ENCODE measurements at regions not wholly inside any gene's neighbourhood (a gene's known extent, or its start where the extent isn't known, plus 50 kb on each side); places are given as distances from the start of the nearest gene placed in this dataset.

GRCh38 chr21:25115021-25115420 is 492.3 kb downstream of the MRPL39 start:
- no peak overlapping the region for H2BK5ac ChIP-seq (ENCODE audit: low read depth, low read length, poor library complexity)
- no peak overlapping the region for H2BK120ac ChIP-seq (ENCODE audit: insufficient read depth, low read length, poor library complexity)
- H3K4ac ChIP-seq (ENCODE audit: low read depth, low read length) = no peak overlapping the region
- H2AK5ac ChIP-seq (ENCODE audit: low read length) = no peak overlapping the region
- no CpG with 5 or more reads among the region's 1 CpG for WGBS (ENCODE audit: extremely low coverage, insufficient coverage, insufficient read length)
- no peak overlapping the region for H2BK12ac ChIP-seq (ENCODE audit: low read length)
- H4K8ac ChIP-seq (ENCODE audit: low read depth, low read length) = no peak overlapping the region
- H2AFZ ChIP-seq (ENCODE audit: insufficient read depth, low read length, poor library complexity) = no peak overlapping the region
- H3K79me1 ChIP-seq (ENCODE audit: low read length) = no peaks in the 10 kb centered on the region
- H3K79me2 ChIP-seq (ENCODE audit: control insufficient read depth, insufficient read depth, low read length, poor library complexity) = no peaks in the 10 kb centered on the region
- no peaks in the 10 kb centered on the region for H3K9me3 ChIP-seq (ENCODE audit: insufficient read depth, low read depth, low read length)
- H3K14ac ChIP-seq (ENCODE audit: low read length) = no peak overlapping the region
- H3K4me2 ChIP-seq (ENCODE audit: low read length) = no peak overlapping the region
- H3K23ac ChIP-seq (ENCODE audit: low read length) = no peak overlapping the region
- H3K36me3 ChIP-seq (ENCODE audit: control insufficient read depth in 1 of 2, insufficient read depth in 2 of 2, low read length in 2 of 2) = no peaks in the 10 kb centered on the region
- H4K91ac ChIP-seq (ENCODE audit: low read depth, low read length) = no peak overlapping the region
- H3K4me1 ChIP-seq (ENCODE audit: control insufficient read depth in 1 of 2, insufficient read depth in 2 of 2, low read length in 2 of 2) = no peaks in the 10 kb centered on the region
- no peak overlapping the region for H4K12ac ChIP-seq (ENCODE audit: low read depth, low read length)
- H3K27me3 ChIP-seq (ENCODE audit: insufficient read depth, low read length) = no peaks in the 10 kb centered on the region
- H3K4me3 ChIP-seq (ENCODE audit: low read depth, low read length) = no peak overlapping the region
- DNase-seq = peak in 1 of 2 donors; percentile 0
- H3K9ac ChIP-seq (ENCODE audit: low read length) = no peak overlapping the region
- H3K27ac ChIP-seq (ENCODE audit: low read depth, low read length) = no peak overlapping the region
- no peak overlapping the region for H3K18ac ChIP-seq (ENCODE audit: low read length)

GRCh38 chr21:25107708-25108107 is 499.6 kb downstream of the MRPL39 start:
- no peak overlapping the region for H3K23ac ChIP-seq (ENCODE audit: low read length)
- H3K4ac ChIP-seq (ENCODE audit: low read depth, low read length) = no peak overlapping the region
- no peak overlapping the region for H2BK12ac ChIP-seq (ENCODE audit: low read length)
- H2BK5ac ChIP-seq (ENCODE audit: low read depth, low read length, poor library complexity) = no peak overlapping the region
- H3K27ac ChIP-seq (ENCODE audit: low read depth, low read length) = no peak overlapping the region
- no peaks in the 10 kb centered on the region for H3K27me3 ChIP-seq (ENCODE audit: insufficient read depth, low read length)
- H3K18ac ChIP-seq (ENCODE audit: low read length) = no peak overlapping the region
- no CpG with 5 or more reads among the region's 3 CpGs for WGBS (ENCODE audit: extremely low coverage, insufficient coverage, insufficient read length)
- H2BK120ac ChIP-seq (ENCODE audit: insufficient read depth, low read length, poor library complexity) = no peak overlapping the region
- H3K4me2 ChIP-seq (ENCODE audit: low read length) = no peak overlapping the region
- H3K36me3 ChIP-seq (ENCODE audit: control insufficient read depth in 1 of 2, insufficient read depth in 2 of 2, low read length in 2 of 2) = no peaks in the 10 kb centered on the region
- H3K14ac ChIP-seq (ENCODE audit: low read length) = no peak overlapping the region
- no peaks in the 10 kb centered on the region for H3K79me1 ChIP-seq (ENCODE audit: low read length)
- no peak overlapping the region for H3K9ac ChIP-seq (ENCODE audit: low read length)
- no peaks in the 10 kb centered on the region for H3K79me2 ChIP-seq (ENCODE audit: control insufficient read depth, insufficient read depth, low read length, poor library complexity)
- H2AK5ac ChIP-seq (ENCODE audit: low read length) = no peak overlapping the region
- H3K9me3 ChIP-seq (ENCODE audit: insufficient read depth, low read depth, low read length) = no peaks in the 10 kb centered on the region
- H2AFZ ChIP-seq (ENCODE audit: insufficient read depth, low read length, poor library complexity) = no peak overlapping the region
- peaks cover 0 to 2% of the 10 kb centered on the region in 2 experiments for H3K4me1 ChIP-seq (ENCODE audit: control insufficient read depth in 1 of 2, insufficient read depth in 2 of 2, low read length in 2 of 2)
- H4K8ac ChIP-seq (ENCODE audit: low read depth, low read length) = no peak overlapping the region
- H3K4me3 ChIP-seq (ENCODE audit: low read depth, low read length) = no peak overlapping the region
- H4K12ac ChIP-seq (ENCODE audit: low read depth, low read length) = no peak overlapping the region
- no peak overlapping the region for H4K91ac ChIP-seq (ENCODE audit: low read depth, low read length)
- DNase-seq = no peak

- Histone ChIP-seq H2AK5ac (ENCODE audit: low read length) (no peak overlapping the region), H3K23ac (ENCODE audit: low read length) (no peak overlapping the region), H3K36me3 (ENCODE audit: control insufficient read depth in 1 of 2, insufficient read depth in 2 of 2, low read length in 2 of 2) (no peaks in the 10 kb centered on the region), H2BK12ac (ENCODE audit: low read length) (no peak overlapping the region), H3K27me3 (ENCODE audit: insufficient read depth, low read length) (no peaks in the 10 kb centered on the region), H2BK120ac (ENCODE audit: insufficient read depth, low read length, poor library complexity) (no peak overlapping the region), H2AFZ (ENCODE audit: insufficient read depth, low read length, poor library complexity) (no peak overlapping the region), H3K79me2 (ENCODE audit: control insufficient read depth, insufficient read depth, low read length, poor library complexity) (no peaks in the 10 kb centered on the region), H3K4ac (ENCODE audit: low read depth, low read length) (no peak overlapping the region), H4K91ac (ENCODE audit: low read depth, low read length) (no peak overlapping the region), H3K79me1 (ENCODE audit: low read length) (no peaks in the 10 kb centered on the region), H3K14ac (ENCODE audit: low read length) (no peak overlapping the region), H3K4me3 (ENCODE audit: low read depth, low read length) (no peak overlapping the region), H3K4me2 (ENCODE audit: low read length) (no peak overlapping the region), H2BK5ac (ENCODE audit: low read depth, low read length, poor library complexity) (no peak overlapping the region), H3K27ac (ENCODE audit: low read depth, low read length) (no peak overlapping the region), H3K9ac (ENCODE audit: low read length) (no peak overlapping the region), H4K8ac (ENCODE audit: low read depth, low read length) (no peak overlapping the region), H3K9me3 (ENCODE audit: insufficient read depth, low read depth, low read length) (no peaks in the 10 kb centered on the region), H4K12ac (ENCODE audit: low read depth, low read length) (no peak overlapping the region), H3K4me1 (ENCODE audit: control insufficient read depth in 1 of 2, insufficient read depth in 2 of 2, low read length in 2 of 2) (peaks cover 0 to 2% of the 10 kb centered on the region in 2 experiments), H3K18ac (ENCODE audit: low read length) (no peak overlapping the region)
- DNase-seq = no peak
Measured at GRCh38 chr21:25103500-25104207, 503.6 kb downstream of the MRPL39 start.

GRCh38 chr21:25097648-25098047 is 509.6 kb downstream of the MRPL39 start:
- no peak overlapping the region for H2AFZ ChIP-seq (ENCODE audit: insufficient read depth, low read length, poor library complexity)
- WGBS (ENCODE audit: extremely low coverage, insufficient coverage, insufficient read length) = no CpG with 5 or more reads among the region's 2 CpGs

More at GRCh38 chr21:25097648-25098047, 509.6 kb downstream of the MRPL39 start:
- Histone ChIP-seq H2BK12ac (ENCODE audit: low read length) (no peak overlapping the region), H3K9me3 (ENCODE audit: insufficient read depth, low read depth, low read length) (no peaks in the 10 kb centered on the region), H3K4me3 (ENCODE audit: low read depth, low read length) (no peak overlapping the region), H4K8ac (ENCODE audit: low read depth, low read length) (no peak overlapping the region), H2BK120ac (ENCODE audit: insufficient read depth, low read length, poor library complexity) (no peak overlapping the region), H3K4me1 (ENCODE audit: control insufficient read depth in 1 of 2, insufficient read depth in 2 of 2, low read length in 2 of 2) (no peaks in the 10 kb centered on the region), H4K12ac (ENCODE audit: low read depth, low read length) (no peak overlapping the region), H3K4me2 (ENCODE audit: low read length) (no peak overlapping the region), H3K27ac (ENCODE audit: low read depth, low read length) (no peak overlapping the region), H2AK5ac (ENCODE audit: low read length) (no peak overlapping the region), H3K14ac (ENCODE audit: low read length) (no peak overlapping the region), H4K91ac (ENCODE audit: low read depth, low read length) (no peak overlapping the region), H3K9ac (ENCODE audit: low read length) (no peak overlapping the region), H3K79me2 (ENCODE audit: control insufficient read depth, insufficient read depth, low read length, poor library complexity) (no peaks in the 10 kb centered on the region), H3K23ac (ENCODE audit: low read length) (no peak overlapping the region), H3K27me3 (ENCODE audit: insufficient read depth, low read length) (no peaks in the 10 kb centered on the region), H3K18ac (ENCODE audit: low read length) (no peak overlapping the region), H3K79me1 (ENCODE audit: low read length) (no peaks in the 10 kb centered on the region), H3K36me3 (ENCODE audit: control insufficient read depth in 1 of 2, insufficient read depth in 2 of 2, low read length in 2 of 2) (no peaks in the 10 kb centered on the region), H2BK5ac (ENCODE audit: low read depth, low read length, poor library complexity) (no peak overlapping the region), H3K4ac (ENCODE audit: low read depth, low read length) (no peak overlapping the region)
- no peak for DNase-seq
